GM23338 (cell line): ENCODE measurements at regions not wholly inside any gene's neighbourhood (a gene's known extent, or its start where the extent isn't known, plus 50 kb on each side); places are given as distances from the start of the nearest gene placed in this dataset.

Source experiments
- ATAC-seq: fragments of 200-7000 bp; cut with Tn5 transposase; 3 replicates; pipeline ENCODE4 v1.9.1; 2020
- DNase-seq: peaks from one replicate; pipeline ENCODE4 v3.0.0-alpha.2; 2015; ENCODE audit warnings: low spot score
- H2AFZ ChIP-seq: fragments of 200-600 bp; sonication (generic); 2 replicates; pipeline ENCODE4 v1.8.0; 2016; ENCODE audit warnings: antibody characterized with exemption, mild to moderate bottlenecking, moderate library complexity
- H3F3A ChIP-seq: fragments of 200-600 bp; sonication (generic); replicated peaks from 2 replicates; pipeline ENCODE4 v1.8.0; 2017; ENCODE audit warnings: antibody characterized with exemption, mixed run types, low read depth
- H3K27ac ChIP-seq: fragments of 200-600 bp; sonication (generic); 2 replicates; pipeline ENCODE4 v1.6.1; 2016; ENCODE audit warnings: low read depth
- H3K27me3 ChIP-seq: fragments of 200-600 bp; sonication (generic); 2 replicates; pipeline ENCODE4 v1.8.0; 2016; ENCODE audit warnings: mild to moderate bottlenecking, mixed run types, moderate library complexity; ENCODE audit not compliant: insufficient read depth
- H3K36me3 ChIP-seq: fragments of 200-600 bp; sonication (generic); 2 replicates; pipeline ENCODE4 v1.8.0; 2016; ENCODE audit warnings: mild to moderate bottlenecking; ENCODE audit not compliant: insufficient read depth
- H3K4me1 ChIP-seq: fragments of 200-600 bp; sonication (generic); 2 replicates; pipeline ENCODE4 v1.8.0; 2016; ENCODE audit warnings: mild to moderate bottlenecking, moderate library complexity; ENCODE audit not compliant: insufficient read depth
- H3K4me2 ChIP-seq: fragments of 200-600 bp; sonication (generic); 2 replicates; pipeline ENCODE4 v1.7.1; 2017; ENCODE audit warnings: mixed run types
- H3K4me3 ChIP-seq: fragments of 200-600 bp; sonication (generic); 2 replicates; pipeline ENCODE4 v1.6.1; 2016; ENCODE audit warnings: mixed run types
- H3K79me2 ChIP-seq: fragments of 200-600 bp; sonication (generic); replicated peaks from 2 replicates; pipeline ENCODE4 v1.8.0; 2017; ENCODE audit warnings: mild to moderate bottlenecking; ENCODE audit not compliant: insufficient read depth
- H3K9me2 ChIP-seq: fragments of 200-600 bp; sonication (generic); 2 replicates; pipeline ENCODE4 v1.8.0; 2017; ENCODE audit not compliant: insufficient read depth
- H4K20me1 ChIP-seq: fragments of 200-600 bp; sonication (generic); replicated peaks from 2 replicates; pipeline ENCODE4 v1.8.0; 2017; ENCODE audit warnings: mild to moderate bottlenecking; ENCODE audit not compliant: insufficient read depth
- H3K27ac Mint-ChIP-seq: 2 replicates; pipeline ENCODE4 v1.8.0; 2020; ENCODE audit warnings: inconsistent platforms, mild to moderate bottlenecking, moderate library complexity, mixed read lengths
- H3K27me3 Mint-ChIP-seq: 3 replicates; pipeline ENCODE4 v1.8.0; 2022; ENCODE audit warnings: low read depth, mild to moderate bottlenecking, moderate library complexity, mixed read lengths, inconsistent platforms; ENCODE audit not compliant: insufficient read depth, poor library complexity
- H3K36me3 Mint-ChIP-seq: 3 replicates; pipeline ENCODE4 v1.8.0; 2021; ENCODE audit warnings: low read depth, mild to moderate bottlenecking, inconsistent platforms, moderate library complexity, mixed read lengths
- H3K4me1 Mint-ChIP-seq: 3 replicates; pipeline ENCODE4 v1.8.0; 2020; ENCODE audit warnings: mild to moderate bottlenecking, inconsistent platforms, mixed read lengths
- H3K4me3 Mint-ChIP-seq: 3 replicates; pipeline ENCODE4 v1.8.0; 2021; ENCODE audit warnings: moderate library complexity, mild to moderate bottlenecking, inconsistent platforms, mixed read lengths
- H3K9me3 Mint-ChIP-seq: 3 replicates; pipeline ENCODE4 v1.8.0; 2020; ENCODE audit warnings: moderate library complexity, mild to moderate bottlenecking, inconsistent platforms, mixed read lengths
- EZH2phosphoT487 ChIP-seq: fragments of 200-600 bp; sonication (generic); IDR thresholded peaks from one replicate; pipeline ENCODE4 v1.8.1; 2018; ENCODE audit warnings: antibody characterized with exemption; ENCODE audit not compliant: unreplicated experiment
- NANOG ChIP-seq: IDR thresholded peaks from 2 replicates; pipeline ENCODE4 v1.6.1; 2016; ENCODE audit warnings: antibody characterized with exemption, borderline replicate concordance
- POLR2AphosphoS5 ChIP-seq: IDR thresholded peaks from 2 replicates; pipeline ENCODE4 v1.6.1; 2016; ENCODE audit warnings: antibody characterized with exemption, low read depth
- ZNF114 ChIP-seq: fragments of 250-450 bp; sonication (Bioruptor Pico); IDR thresholded peaks from 2 replicates; pipeline ENCODE4 v1.5.0; 2020; ENCODE audit warnings: mild to moderate bottlenecking, moderate library complexity
- TF ChIP-seq, protein P1 (sequence below), 2 experiments: fragments of 200-600 bp in 1 of 2; sonication (generic) in 1 of 2; conservative IDR thresholded peaks; 2 replicates each; pipeline versions ENCODE4 v1.5.1 to v1.6.1; 2016 to 2017; ENCODE audit warnings: antibody characterized with exemption in 2 of 2, low read depth in 2 of 2, mild to moderate bottlenecking in 2 of 2, moderate library complexity in 1 of 2
- TF ChIP-seq, protein P2 (sequence below): IDR thresholded peaks from one replicate; pipeline ENCODE4 v1.6.1; 2018; ENCODE audit warnings: antibody characterized with exemption; ENCODE audit not compliant: unreplicated experiment

DNA sequence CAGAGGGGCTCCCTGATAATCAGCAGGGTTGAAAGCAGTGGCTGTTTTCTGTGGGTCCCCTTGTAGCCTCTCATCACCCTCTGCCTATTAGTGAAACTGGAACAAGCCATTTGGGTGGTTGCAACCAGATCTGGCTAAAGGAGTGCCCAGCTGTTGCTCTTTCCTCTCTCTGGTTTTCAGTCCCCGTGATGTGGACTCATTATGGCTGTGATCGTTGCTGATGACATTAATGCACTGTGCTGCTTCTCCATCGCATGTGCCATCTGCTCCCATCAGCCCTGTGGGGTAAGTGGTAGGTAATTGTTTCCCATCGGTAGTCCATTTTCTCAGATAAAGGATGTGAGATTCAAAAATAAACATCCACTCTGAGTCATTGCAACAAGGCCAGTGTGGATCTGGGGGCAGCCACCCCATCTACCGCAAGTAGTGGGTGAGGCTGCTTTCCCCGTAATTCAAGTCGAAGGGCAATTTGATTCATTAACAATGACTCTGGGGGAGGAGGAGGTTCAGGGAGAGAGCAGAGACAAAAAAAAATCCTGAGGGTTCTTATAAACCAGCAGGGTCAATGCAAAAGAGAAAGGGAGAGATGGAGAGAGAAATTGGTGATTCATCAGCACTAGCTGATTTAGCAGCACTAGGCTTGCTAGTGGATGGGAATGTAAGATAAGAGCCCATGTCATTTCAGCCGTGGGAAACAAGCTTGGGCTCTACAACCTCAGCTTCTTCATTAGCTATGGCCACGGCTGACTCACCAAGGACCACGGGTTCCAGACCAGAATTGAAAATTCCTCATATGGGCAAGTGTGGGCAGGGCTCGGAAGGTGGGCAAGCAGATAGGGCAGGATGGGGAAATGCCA is 357.8 kb downstream of the MID1IP1 start:
- Histone ChIP-seq H3K27ac (no peak overlapping the region), H3K36me3 (no peaks in the 10 kb centered on the region), H2AFZ (no peak overlapping the region), H3K4me3 (no peak overlapping the region), H3K4me1 (no peaks in the 10 kb centered on the region), H3K79me2 (no peaks in the 10 kb centered on the region), H3F3A (no peaks in the 10 kb centered on the region), H4K20me1 (no peaks in the 10 kb centered on the region), H3K9me2 (no peaks in the 10 kb centered on the region), H3K27me3 (peaks cover 8% of the 10 kb centered on the region), H3K4me2 (no peak overlapping the region)
- TF ChIP-seq EZH2phosphoT487, result no peak
- no peak for TF ChIP-seq ZNF114 (CRISPR knock-in tag)
- TF ChIP-seq, protein P1, sequence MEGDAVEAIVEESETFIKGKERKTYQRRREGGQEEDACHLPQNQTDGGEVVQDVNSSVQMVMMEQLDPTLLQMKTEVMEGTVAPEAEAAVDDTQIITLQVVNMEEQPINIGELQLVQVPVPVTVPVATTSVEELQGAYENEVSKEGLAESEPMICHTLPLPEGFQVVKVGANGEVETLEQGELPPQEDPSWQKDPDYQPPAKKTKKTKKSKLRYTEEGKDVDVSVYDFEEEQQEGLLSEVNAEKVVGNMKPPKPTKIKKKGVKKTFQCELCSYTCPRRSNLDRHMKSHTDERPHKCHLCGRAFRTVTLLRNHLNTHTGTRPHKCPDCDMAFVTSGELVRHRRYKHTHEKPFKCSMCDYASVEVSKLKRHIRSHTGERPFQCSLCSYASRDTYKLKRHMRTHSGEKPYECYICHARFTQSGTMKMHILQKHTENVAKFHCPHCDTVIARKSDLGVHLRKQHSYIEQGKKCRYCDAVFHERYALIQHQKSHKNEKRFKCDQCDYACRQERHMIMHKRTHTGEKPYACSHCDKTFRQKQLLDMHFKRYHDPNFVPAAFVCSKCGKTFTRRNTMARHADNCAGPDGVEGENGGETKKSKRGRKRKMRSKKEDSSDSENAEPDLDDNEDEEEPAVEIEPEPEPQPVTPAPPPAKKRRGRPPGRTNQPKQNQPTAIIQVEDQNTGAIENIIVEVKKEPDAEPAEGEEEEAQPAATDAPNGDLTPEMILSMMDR (conservative IDR thresholded peaks at IDR 0.05; ENCODE audit: low read depth in 2 of 2), result no peak
- TF ChIP-seq, protein P2, sequence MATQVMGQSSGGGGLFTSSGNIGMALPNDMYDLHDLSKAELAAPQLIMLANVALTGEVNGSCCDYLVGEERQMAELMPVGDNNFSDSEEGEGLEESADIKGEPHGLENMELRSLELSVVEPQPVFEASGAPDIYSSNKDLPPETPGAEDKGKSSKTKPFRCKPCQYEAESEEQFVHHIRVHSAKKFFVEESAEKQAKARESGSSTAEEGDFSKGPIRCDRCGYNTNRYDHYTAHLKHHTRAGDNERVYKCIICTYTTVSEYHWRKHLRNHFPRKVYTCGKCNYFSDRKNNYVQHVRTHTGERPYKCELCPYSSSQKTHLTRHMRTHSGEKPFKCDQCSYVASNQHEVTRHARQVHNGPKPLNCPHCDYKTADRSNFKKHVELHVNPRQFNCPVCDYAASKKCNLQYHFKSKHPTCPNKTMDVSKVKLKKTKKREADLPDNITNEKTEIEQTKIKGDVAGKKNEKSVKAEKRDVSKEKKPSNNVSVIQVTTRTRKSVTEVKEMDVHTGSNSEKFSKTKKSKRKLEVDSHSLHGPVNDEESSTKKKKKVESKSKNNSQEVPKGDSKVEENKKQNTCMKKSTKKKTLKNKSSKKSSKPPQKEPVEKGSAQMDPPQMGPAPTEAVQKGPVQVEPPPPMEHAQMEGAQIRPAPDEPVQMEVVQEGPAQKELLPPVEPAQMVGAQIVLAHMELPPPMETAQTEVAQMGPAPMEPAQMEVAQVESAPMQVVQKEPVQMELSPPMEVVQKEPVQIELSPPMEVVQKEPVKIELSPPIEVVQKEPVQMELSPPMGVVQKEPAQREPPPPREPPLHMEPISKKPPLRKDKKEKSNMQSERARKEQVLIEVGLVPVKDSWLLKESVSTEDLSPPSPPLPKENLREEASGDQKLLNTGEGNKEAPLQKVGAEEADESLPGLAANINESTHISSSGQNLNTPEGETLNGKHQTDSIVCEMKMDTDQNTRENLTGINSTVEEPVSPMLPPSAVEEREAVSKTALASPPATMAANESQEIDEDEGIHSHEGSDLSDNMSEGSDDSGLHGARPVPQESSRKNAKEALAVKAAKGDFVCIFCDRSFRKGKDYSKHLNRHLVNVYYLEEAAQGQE, result no peak
- no peak for TF ChIP-seq POLR2AphosphoS5
- TF ChIP-seq NANOG, result no peak
- Mint-ChIP-seq H3K4me3 (no peak overlapping the region), H3K27me3 (peaks cover 6% of the 10 kb centered on the region), H3K9me3 (no peaks in the 10 kb centered on the region; the same call in 2 of the 3 replicates), H3K36me3 (no peaks in the 10 kb centered on the region), H3K27ac (no peak overlapping the region), H3K4me1 (peaks cover 9% of the 10 kb centered on the region; the same call in 2 of the 3 replicates)
- DNase-seq (no peak), ATAC-seq (no peak)

DNA sequence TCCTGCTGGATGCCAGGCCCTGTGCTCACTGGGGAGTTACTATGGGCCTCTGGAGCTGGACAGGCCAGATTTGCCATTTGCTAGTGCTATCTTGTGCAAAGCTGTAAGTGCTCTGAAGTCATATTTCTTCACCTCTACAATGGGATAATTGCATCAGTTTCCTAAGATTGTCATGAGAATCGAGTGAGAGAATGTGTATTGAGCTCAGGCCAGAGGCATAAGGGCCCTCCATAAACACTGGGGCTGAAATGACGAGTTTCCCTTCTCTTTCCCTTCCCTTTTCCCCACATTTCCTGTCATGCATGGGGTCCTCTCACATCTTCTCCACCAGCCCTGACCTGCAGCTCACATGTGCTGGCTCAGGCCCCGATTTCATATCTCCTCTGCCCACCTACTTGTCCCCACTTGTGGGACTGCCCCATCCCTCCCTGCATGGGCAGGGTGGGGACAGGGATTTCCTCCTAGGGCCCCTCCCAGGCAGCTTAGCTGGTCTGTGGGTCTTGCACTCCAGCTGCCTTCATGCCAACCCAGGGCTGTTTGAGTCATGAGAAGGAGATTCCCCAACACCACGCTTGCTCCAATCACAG is 358.8 kb downstream of the MID1IP1 start:
- H3K4me3 ChIP-seq, result no peak overlapping the region
- H3K27ac ChIP-seq, result no peak overlapping the region
- H2AFZ ChIP-seq, result no peak overlapping the region
- H3K36me3 ChIP-seq, result no peaks in the 10 kb centered on the region
- H3K36me3 Mint-ChIP-seq, result no peaks in the 10 kb centered on the region
- no peaks in the 10 kb centered on the region for H3F3A ChIP-seq
- no peak for TF ChIP-seq ZNF114 (CRISPR knock-in tag)
- H3K79me2 ChIP-seq, result no peaks in the 10 kb centered on the region
- no peak overlapping the region for H3K4me3 Mint-ChIP-seq
- ATAC-seq (no peak), DNase-seq (no peak)
- peaks cover 7% of the 10 kb centered on the region; the same call in 2 of the 3 replicates for H3K4me1 Mint-ChIP-seq
- no peak overlapping the region for H3K4me2 ChIP-seq
- H3K9me3 Mint-ChIP-seq, result no peaks in the 10 kb centered on the region; the same call in 2 of the 3 replicates
- peaks cover 8% of the 10 kb centered on the region for H3K27me3 ChIP-seq
- H4K20me1 ChIP-seq, result no peaks in the 10 kb centered on the region
- H3K27me3 Mint-ChIP-seq, result peaks cover 9% of the 10 kb centered on the region
- H3K9me2 ChIP-seq, result no peaks in the 10 kb centered on the region
- no peak overlapping the region for H3K27ac Mint-ChIP-seq
- H3K4me1 ChIP-seq, result no peaks in the 10 kb centered on the region
